ENCODE measurements at regions not wholly inside any gene's neighbourhood (a gene's known extent, or its start where the extent isn't known, plus 50 kb on each side); places are given as distances from the start of the nearest gene placed in this dataset.

DNA sequence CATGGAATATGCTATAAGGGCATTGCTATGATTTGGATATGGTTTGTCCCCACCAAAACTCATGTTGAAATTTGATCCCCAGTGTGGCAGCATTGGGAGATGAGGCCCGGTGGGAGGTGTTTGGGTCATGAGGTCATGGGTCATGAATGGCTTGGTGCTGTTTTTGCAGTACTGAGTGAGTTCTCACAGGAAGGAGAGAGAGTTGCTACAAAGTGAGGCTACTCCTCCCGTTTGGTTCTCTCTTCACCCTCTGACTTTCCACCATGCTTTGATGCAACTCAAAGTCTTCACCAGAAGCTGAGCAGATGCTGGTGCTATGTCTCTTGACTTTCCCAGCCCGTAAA lies 388.1 kb upstream of the TMPO start:
- H3K27ac ChIP-seq (ENCODE audit: low read depth, low read length, poor library complexity, severe bottlenecking) = no peak overlapping the region
- H3K4me1 ChIP-seq (ENCODE audit: insufficient read depth, low read length, poor library complexity, severe bottlenecking) = no peaks in the 10 kb centered on the region
- POLR2A ChIA-PET = no interaction called here
- intact Hi-C loops (cut with micrococcal nuclease; ENCODE audit: unreplicated experiment) = no loop called here
- 0 out of 2 replicates have a peak overlapping the region, but pooled peaks have one; percentile 37 for H2AFZ ChIP-seq (ENCODE audit: low read length)
- H3K4me3 ChIP-seq (ENCODE audit: low read depth, low read length, poor library complexity, severe bottlenecking) = no peak overlapping the region
- DNase-seq (ENCODE audit: low spot score) = no peak
- H3K4me2 ChIP-seq (ENCODE audit: low read length) = no peak overlapping the region
- TF ChIP-seq EZH2phosphoT487 (IDR thresholded peaks at IDR 0.05; ENCODE audit: borderline replicate concordance, low read depth, low read length) = no peak
- TF ChIP-seq, protein P1, sequence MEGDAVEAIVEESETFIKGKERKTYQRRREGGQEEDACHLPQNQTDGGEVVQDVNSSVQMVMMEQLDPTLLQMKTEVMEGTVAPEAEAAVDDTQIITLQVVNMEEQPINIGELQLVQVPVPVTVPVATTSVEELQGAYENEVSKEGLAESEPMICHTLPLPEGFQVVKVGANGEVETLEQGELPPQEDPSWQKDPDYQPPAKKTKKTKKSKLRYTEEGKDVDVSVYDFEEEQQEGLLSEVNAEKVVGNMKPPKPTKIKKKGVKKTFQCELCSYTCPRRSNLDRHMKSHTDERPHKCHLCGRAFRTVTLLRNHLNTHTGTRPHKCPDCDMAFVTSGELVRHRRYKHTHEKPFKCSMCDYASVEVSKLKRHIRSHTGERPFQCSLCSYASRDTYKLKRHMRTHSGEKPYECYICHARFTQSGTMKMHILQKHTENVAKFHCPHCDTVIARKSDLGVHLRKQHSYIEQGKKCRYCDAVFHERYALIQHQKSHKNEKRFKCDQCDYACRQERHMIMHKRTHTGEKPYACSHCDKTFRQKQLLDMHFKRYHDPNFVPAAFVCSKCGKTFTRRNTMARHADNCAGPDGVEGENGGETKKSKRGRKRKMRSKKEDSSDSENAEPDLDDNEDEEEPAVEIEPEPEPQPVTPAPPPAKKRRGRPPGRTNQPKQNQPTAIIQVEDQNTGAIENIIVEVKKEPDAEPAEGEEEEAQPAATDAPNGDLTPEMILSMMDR (conservative IDR thresholded peaks at IDR 0.05; ENCODE audit: low read length) = no peak
- H3K79me2 ChIP-seq (ENCODE audit: insufficient read depth, low read depth, low read length) = no peaks in the 10 kb centered on the region
- no TSS peak for BruUV-seq (replicated peaks)
- H4K20me1 ChIP-seq (ENCODE audit: insufficient read depth, low read length) = no peaks in the 10 kb centered on the region
- no peaks in the 10 kb centered on the region for H3K9me2 ChIP-seq (ENCODE audit: insufficient read depth, low read length)
- CTCF ChIA-PET (ENCODE audit: unreplicated experiment) = no interaction called here
- H3K36me3 ChIP-seq (ENCODE audit: insufficient read depth, low read length) = no peaks in the 10 kb centered on the region
- H3K9me3 ChIP-seq (ENCODE audit: low read length) = no peaks in the 10 kb centered on the region

- no peaks in the 10 kb centered on the region for H3K79me2 ChIP-seq (ENCODE audit: insufficient read depth, low read depth, low read length)
- no peaks in the 10 kb centered on the region for H4K20me1 ChIP-seq (ENCODE audit: insufficient read depth, low read length)
- POLR2A ChIA-PET = no interaction called here
- no peaks in the 10 kb centered on the region for H3K36me3 ChIP-seq (ENCODE audit: insufficient read depth, low read length)
- no peak overlapping the region for H2AFZ ChIP-seq (ENCODE audit: low read length)
- no peak for TF ChIP-seq EZH2phosphoT487 (IDR thresholded peaks at IDR 0.05; ENCODE audit: borderline replicate concordance, low read depth, low read length)
- TF ChIP-seq, protein P1 (conservative IDR thresholded peaks at IDR 0.05; ENCODE audit: low read length) = no peak
- H3K9me2 ChIP-seq (ENCODE audit: insufficient read depth, low read length) = no peaks in the 10 kb centered on the region
- no peak overlapping the region for H3K27ac ChIP-seq (ENCODE audit: low read depth, low read length, poor library complexity, severe bottlenecking)
- no peak for DNase-seq (ENCODE audit: low spot score)
- BruUV-seq (replicated peaks) = no TSS peak
- no peaks in the 10 kb centered on the region for H3K9me3 ChIP-seq (ENCODE audit: low read length)
- H3K4me1 ChIP-seq (ENCODE audit: insufficient read depth, low read length, poor library complexity, severe bottlenecking) = no peaks in the 10 kb centered on the region
- no peak overlapping the region for H3K4me2 ChIP-seq (ENCODE audit: low read length)
- no peak overlapping the region for H3K4me3 ChIP-seq (ENCODE audit: low read depth, low read length, poor library complexity, severe bottlenecking)
- intact Hi-C loops (cut with micrococcal nuclease; ENCODE audit: unreplicated experiment) = no loop called here
- CTCF ChIA-PET (ENCODE audit: unreplicated experiment) = no interaction called here
These were observed 387.5 kb upstream of the TMPO start for GRCh38 chr12:98127854-98128253.

- no peak overlapping the region for H3K4me3 ChIP-seq (ENCODE audit: low read depth, low read length, poor library complexity, severe bottlenecking)
- DNase-seq (ENCODE audit: low spot score) = peak; percentile 11
- ChIA-PET POLR2A (interaction anchor here (0.6 to 1.7 kb wide), 5 partner anchors 11 to 119 kb away, joined by 3 to 4 read pairs (median 4); no protein-coding TSS in a partner anchor), CTCF (ENCODE audit: unreplicated experiment) (no interaction called here)
- no peaks in the 10 kb centered on the region for H3K36me3 ChIP-seq (ENCODE audit: insufficient read depth, low read length)
- H3K79me2 ChIP-seq (ENCODE audit: insufficient read depth, low read depth, low read length) = no peaks in the 10 kb centered on the region
- intact Hi-C loops (cut with micrococcal nuclease; ENCODE audit: unreplicated experiment) = no loop called here
- no TSS peak for BruUV-seq (replicated peaks)
- H3K4me2 ChIP-seq (ENCODE audit: low read length) = no peak overlapping the region; the same call in 1 of the 2 replicates
- H3K27ac ChIP-seq (ENCODE audit: low read depth, low read length, poor library complexity, severe bottlenecking) = no peak overlapping the region
- no peaks in the 10 kb centered on the region for H3K9me3 ChIP-seq (ENCODE audit: low read length)
- no peaks in the 10 kb centered on the region for H3K9me2 ChIP-seq (ENCODE audit: insufficient read depth, low read length)
- no peaks in the 10 kb centered on the region for H4K20me1 ChIP-seq (ENCODE audit: insufficient read depth, low read length)
- TF ChIP-seq, protein P1 (conservative IDR thresholded peaks at IDR 0.05; ENCODE audit: low read length) = 0 out of 2 replicates have a peak, but pooled peaks have one; percentile 27
- no peak for TF ChIP-seq EZH2phosphoT487 (IDR thresholded peaks at IDR 0.05; ENCODE audit: borderline replicate concordance, low read depth, low read length)
- 0 out of 2 replicates have a peak overlapping the region, but pooled peaks have one; percentile 23 for H2AFZ ChIP-seq (ENCODE audit: low read length)
- no peaks in the 10 kb centered on the region for H3K4me1 ChIP-seq (ENCODE audit: insufficient read depth, low read length, poor library complexity, severe bottlenecking)
These were observed 378.8 kb upstream of the TMPO start for GRCh38 chr12:98136544-98136943.
